SK-N-SH treated with all-trans-retinoic acid at 6 μM for 48 hours (cell line): ENCODE measurements at regions not wholly inside any gene's neighbourhood (a gene's known extent, or its start where the extent isn't known, plus 50 kb on each side); places are given as distances from the start of the nearest gene placed in this dataset.

ENCODE experiments used
- ATAC-seq: fragments of 200-7000 bp; cut with Tn5 transposase; 3 replicates; pipeline ENCODE4 v1.9.1; 2020; ENCODE audit warnings: mild to moderate bottlenecking, moderate library complexity
- ARNTL ChIP-seq: fragments of 450-650 bp; formaldehyde crosslinking; IDR thresholded peaks from 2 replicates; pipeline ENCODE4 v1.5.0; 2020; ENCODE audit warnings: low read depth, mild to moderate bottlenecking, moderate library complexity, borderline replicate concordance
- BACH2 ChIP-seq: fragments of 250-450 bp; sonication (Bioruptor Pico); IDR thresholded peaks from 2 replicates; pipeline ENCODE4 v1.9.0; 2021; ENCODE audit warnings: mild to moderate bottlenecking, borderline replicate concordance
- CREB5 ChIP-seq: fragments of 250-450 bp; sonication (Bioruptor Pico); IDR thresholded peaks from 2 replicates; pipeline ENCODE4 v1.5.1; 2020; ENCODE audit warnings: low read depth, mild to moderate bottlenecking, moderate library complexity
- CSDC2 ChIP-seq: fragments of 250-450 bp; sonication (Bioruptor Pico); IDR thresholded peaks from 2 replicates; pipeline ENCODE4 v1.5.0; 2020; ENCODE audit warnings: mild to moderate bottlenecking, moderate library complexity
- CSRNP3 ChIP-seq: fragments of 250-450 bp; sonication (Bioruptor Pico); IDR thresholded peaks from 2 replicates; pipeline ENCODE4 v1.5.1; 2021; ENCODE audit warnings: mild to moderate bottlenecking, moderate library complexity
- GLIS3 ChIP-seq: fragments of 250-450 bp; sonication (Bioruptor Pico); IDR thresholded peaks from 2 replicates; pipeline ENCODE4 v1.5.0; 2020; ENCODE audit warnings: mild to moderate bottlenecking, moderate library complexity
- ISL1 ChIP-seq: fragments of 250-450 bp; sonication (Bioruptor Pico); IDR thresholded peaks from 2 replicates; pipeline ENCODE4 v2.1.2; 2022; ENCODE audit warnings: mild to moderate bottlenecking, moderate library complexity
- OSR1 ChIP-seq: fragments of 250-450 bp; sonication (Bioruptor Pico); IDR thresholded peaks from 2 replicates; pipeline ENCODE4 v1.8.0; 2022; ENCODE audit warnings: moderate library complexity, mild to moderate bottlenecking, inconsistent platforms
- PATZ1 ChIP-seq: fragments of 250-450 bp; sonication (Bioruptor Pico); IDR thresholded peaks from 2 replicates; pipeline ENCODE4 v1.8.0; 2020; ENCODE audit warnings: mild to moderate bottlenecking, moderate library complexity, borderline replicate concordance
- PPARA ChIP-seq: fragments of 250-450 bp; sonication (Bioruptor Pico); IDR thresholded peaks from 2 replicates; pipeline ENCODE4 v1.5.0; 2020; ENCODE audit warnings: mild to moderate bottlenecking, borderline replicate concordance
- RARB ChIP-seq: fragments of 250-450 bp; sonication (Bioruptor Pico); IDR thresholded peaks from 2 replicates; pipeline ENCODE4 v1.8.0; 2021; ENCODE audit warnings: mild to moderate bottlenecking, moderate library complexity
- SNAI2 ChIP-seq: fragments of 250-450 bp; sonication (Bioruptor Pico); IDR thresholded peaks from 2 replicates; pipeline ENCODE4 v1.5.0; 2020; ENCODE audit warnings: mild to moderate bottlenecking, moderate library complexity
- TCF4 ChIP-seq: fragments of 250-450 bp; sonication (Bioruptor Pico); IDR thresholded peaks from 2 replicates; pipeline ENCODE4 v1.8.0; 2021; ENCODE audit warnings: mild to moderate bottlenecking, moderate library complexity, borderline replicate concordance
- TOX ChIP-seq: fragments of 250-450 bp; sonication (Bioruptor Pico); IDR thresholded peaks from 2 replicates; pipeline ENCODE4 v1.8.0; 2021; ENCODE audit warnings: mild to moderate bottlenecking, moderate library complexity, borderline replicate concordance
- ZC3H10 ChIP-seq: fragments of 250-450 bp; sonication (Bioruptor Pico); IDR thresholded peaks from 2 replicates; pipeline ENCODE4 v1.5.1; 2021; ENCODE audit warnings: mild to moderate bottlenecking, moderate library complexity
- ZFP3 ChIP-seq: fragments of 250-450 bp; sonication (Bioruptor Pico); IDR thresholded peaks from 2 replicates; pipeline ENCODE4 v1.5.0; 2020; ENCODE audit warnings: mild to moderate bottlenecking, moderate library complexity
- ZFP30 ChIP-seq: fragments of 450-650 bp; formaldehyde crosslinking; IDR thresholded peaks from 2 replicates; pipeline ENCODE4 v1.5.0; 2022; ENCODE audit warnings: mild to moderate bottlenecking, moderate library complexity
- ZNF565 ChIP-seq: fragments of 450-650 bp; formaldehyde crosslinking; conservative IDR thresholded peaks from 2 replicates; pipeline ENCODE4 v1.5.0; 2020; ENCODE audit warnings: low read depth, mild to moderate bottlenecking, moderate library complexity
- ZNF70 ChIP-seq: fragments of 450-650 bp; formaldehyde crosslinking; IDR thresholded peaks from 2 replicates; pipeline ENCODE4 v1.5.0; 2020; ENCODE audit warnings: mild to moderate bottlenecking, moderate library complexity
- ZNF8 ChIP-seq: fragments of 450-650 bp; formaldehyde crosslinking; IDR thresholded peaks from 2 replicates; pipeline ENCODE4 v1.5.0; 2020; ENCODE audit warnings: mild to moderate bottlenecking, moderate library complexity
- TF ChIP-seq, protein P1 (sequence below): fragments of 250-450 bp; sonication (Bioruptor Pico); IDR thresholded peaks from 2 replicates; pipeline ENCODE4 v1.5.0; 2020; ENCODE audit warnings: mild to moderate bottlenecking, moderate library complexity

DNA sequence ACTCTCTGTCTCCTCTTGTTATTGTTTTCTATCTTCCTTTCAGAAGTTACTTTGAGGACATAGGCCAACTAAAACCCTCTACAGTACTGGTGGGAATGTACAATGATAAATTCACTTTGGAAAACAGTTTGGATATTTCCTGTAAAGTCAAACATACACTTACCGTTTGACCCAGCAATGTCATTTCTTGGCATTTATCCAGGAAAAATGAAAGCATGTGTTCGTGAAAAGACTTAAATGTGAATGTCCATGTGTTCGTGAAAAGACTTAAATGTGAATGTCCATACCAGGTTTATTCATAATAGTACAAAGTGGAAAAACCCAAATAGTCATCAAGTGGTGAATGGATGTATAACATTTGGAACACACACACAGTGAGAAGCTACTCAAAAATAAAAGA, 361.5 kb upstream of the DPH6 start (continued):
- TF ChIP-seq, protein P1, sequence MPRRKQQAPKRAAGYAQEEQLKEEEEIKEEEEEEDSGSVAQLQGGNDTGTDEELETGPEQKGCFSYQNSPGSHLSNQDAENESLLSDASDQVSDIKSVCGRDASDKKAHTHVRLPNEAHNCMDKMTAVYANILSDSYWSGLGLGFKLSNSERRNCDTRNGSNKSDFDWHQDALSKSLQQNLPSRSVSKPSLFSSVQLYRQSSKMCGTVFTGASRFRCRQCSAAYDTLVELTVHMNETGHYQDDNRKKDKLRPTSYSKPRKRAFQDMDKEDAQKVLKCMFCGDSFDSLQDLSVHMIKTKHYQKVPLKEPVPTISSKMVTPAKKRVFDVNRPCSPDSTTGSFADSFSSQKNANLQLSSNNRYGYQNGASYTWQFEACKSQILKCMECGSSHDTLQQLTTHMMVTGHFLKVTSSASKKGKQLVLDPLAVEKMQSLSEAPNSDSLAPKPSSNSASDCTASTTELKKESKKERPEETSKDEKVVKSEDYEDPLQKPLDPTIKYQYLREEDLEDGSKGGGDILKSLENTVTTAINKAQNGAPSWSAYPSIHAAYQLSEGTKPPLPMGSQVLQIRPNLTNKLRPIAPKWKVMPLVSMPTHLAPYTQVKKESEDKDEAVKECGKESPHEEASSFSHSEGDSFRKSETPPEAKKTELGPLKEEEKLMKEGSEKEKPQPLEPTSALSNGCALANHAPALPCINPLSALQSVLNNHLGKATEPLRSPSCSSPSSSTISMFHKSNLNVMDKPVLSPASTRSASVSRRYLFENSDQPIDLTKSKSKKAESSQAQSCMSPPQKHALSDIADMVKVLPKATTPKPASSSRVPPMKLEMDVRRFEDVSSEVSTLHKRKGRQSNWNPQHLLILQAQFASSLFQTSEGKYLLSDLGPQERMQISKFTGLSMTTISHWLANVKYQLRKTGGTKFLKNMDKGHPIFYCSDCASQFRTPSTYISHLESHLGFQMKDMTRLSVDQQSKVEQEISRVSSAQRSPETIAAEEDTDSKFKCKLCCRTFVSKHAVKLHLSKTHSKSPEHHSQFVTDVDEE (CRISPR knock-in tag): no peak

- ATAC-seq: no peak
Observed at GRCh38 chr15:35909414-35909813, 363.4 kb upstream of the DPH6 start.

DNA sequence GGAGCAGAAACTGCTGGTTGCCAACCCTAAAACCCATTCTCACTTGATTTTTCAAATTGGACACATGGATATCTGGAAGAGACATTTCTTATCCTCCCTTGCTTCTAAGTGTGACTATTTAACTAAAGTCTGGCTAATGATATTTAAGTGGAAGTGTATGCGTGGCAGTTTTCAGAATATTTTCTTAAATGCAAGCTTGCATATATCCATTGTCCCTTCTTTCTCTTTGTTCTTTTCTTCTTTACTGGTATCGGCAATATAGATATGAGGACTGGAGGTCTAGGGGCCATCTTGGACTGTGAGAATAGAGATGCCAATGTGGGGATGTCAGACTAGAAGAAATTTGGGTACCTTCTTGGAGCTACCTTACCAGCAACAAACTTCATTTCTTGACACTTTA, 364.3 kb upstream of the DPH6 start:
- no peak for ATAC-seq
- no peak for TF ChIP-seq ZNF70 (CRISPR knock-in tag)
- no peak for TF ChIP-seq TCF4 (CRISPR knock-in tag)
- TF ChIP-seq ZNF8 (CRISPR knock-in tag): no peak
- no peak for TF ChIP-seq TOX (CRISPR knock-in tag)
- TF ChIP-seq CREB5 (CRISPR knock-in tag): no peak
- TF ChIP-seq GLIS3 (CRISPR knock-in tag): no peak
- no peak for TF ChIP-seq ZNF565
- TF ChIP-seq PPARA (CRISPR knock-in tag): no peak
- no peak for TF ChIP-seq RARB
- no peak for TF ChIP-seq BACH2 (CRISPR knock-in tag)

More at GRCh38 chr15:35909414-35909813, 363.4 kb upstream of the DPH6 start:
- TF ChIP-seq PATZ1 (CRISPR knock-in tag): no peak
- no peak for TF ChIP-seq ZNF565
- no peak for TF ChIP-seq TOX (CRISPR knock-in tag)
- TF ChIP-seq TCF4 (CRISPR knock-in tag): no peak
- TF ChIP-seq ISL1 (CRISPR knock-in tag): no peak
- no peak for TF ChIP-seq CREB5 (CRISPR knock-in tag)
- no peak for TF ChIP-seq BACH2 (CRISPR knock-in tag)
- TF ChIP-seq ZNF70 (CRISPR knock-in tag): no peak
- TF ChIP-seq ARNTL (CRISPR knock-in tag): no peak
- TF ChIP-seq OSR1: no peak
- TF ChIP-seq RARB: no peak
- TF ChIP-seq ZNF8 (CRISPR knock-in tag): no peak
- TF ChIP-seq CSRNP3: no peak
- TF ChIP-seq ZFP3 (CRISPR knock-in tag): no peak
- no peak for TF ChIP-seq SNAI2
- TF ChIP-seq, protein P1 (CRISPR knock-in tag): no peak
- no peak for TF ChIP-seq ZC3H10 (CRISPR knock-in tag)
- no peak for TF ChIP-seq CSDC2 (CRISPR knock-in tag)
- TF ChIP-seq ZFP30 (CRISPR knock-in tag): no peak
